ENCODE measurements at regions not wholly inside any gene's neighbourhood (a gene's known extent, or its start where the extent isn't known, plus 50 kb on each side); places are given as distances from the start of the nearest gene placed in this dataset.

- TF ChIP-seq E2F6 (IDR thresholded peaks at IDR 0.05; ENCODE audit: borderline replicate concordance in 1 of 2, extremely low read depth in 1 of 2, insufficient read depth in 1 of 2, insufficient read length in 1 of 2, low read depth in 1 of 2, low read length in 1 of 2, poor library complexity in 1 of 2, severe bottlenecking in 1 of 2) = no peak
Measured at GRCh38 chr2:133653056-133653455, 84.8 kb upstream of the NCKAP5 start (continued).

GRCh38 chr2:133654949-133655348, 86.7 kb upstream of the NCKAP5 start:
- ChIA-PET CTCF (ENCODE audit: low intra/inter-chr PET ratio) (no interaction called here), POLR2A (no interaction called here)
- in situ Hi-C loops (cut with MboI) (no loop called here), intact Hi-C loops (cut with micrococcal nuclease) (no loop called here)
- Histone ChIP-seq H3K4me3 (no peak overlapping the region), H3K9me1 (ENCODE audit: control insufficient read depth, insufficient read depth, low read length) (no peaks in the 10 kb centered on the region), H3K27me3 (ENCODE audit: control insufficient read depth in 2 of 2, insufficient read depth in 2 of 2, low read length in 2 of 2) (no peaks in the 10 kb centered on the region), H3K79me2 (ENCODE audit: control insufficient read depth, insufficient read depth, low read length) (no peaks in the 10 kb centered on the region), H3K9ac (ENCODE audit: insufficient read depth in 1 of 2, low read depth in 2 of 2, low read length in 2 of 2) (no peak overlapping the region), H3K9me3 (replicated peaks; ENCODE audit: control insufficient read depth, insufficient read depth, low read depth, low read length) (no peaks in the 10 kb centered on the region), H2AFZ (ENCODE audit: low read depth, low read length) (no peak overlapping the region), H3K36me3 (ENCODE audit: control insufficient read depth, insufficient read depth, low read length) (no peaks in the 10 kb centered on the region), H3K27ac (ENCODE audit: extremely low read depth, low read depth, low read length) (no peak overlapping the region), H3K4me2 (ENCODE audit: insufficient read depth, low read length) (no peak overlapping the region), H3K4me1 (replicated peaks in 1 of 2; ENCODE audit: control insufficient read depth in 2 of 2, insufficient read depth in 2 of 2, low read length in 2 of 2) (no peaks in the 10 kb centered on the region), H4K20me1 (replicated peaks; ENCODE audit: control insufficient read depth, insufficient read depth, low read length) (no peaks in the 10 kb centered on the region)
- no peak for FAIRE-seq
- ATAC-seq = no peak
- no peak for TF ChIP-seq ZBED1 (IDR thresholded peaks at IDR 0.05)
- BruUV-seq (replicated peaks) = no TSS peak
- no peak for DNase-seq (ENCODE audit: extremely low read depth in 1 of 4, low spot score in 3 of 4)

GRCh38 chr2:133655610-133656009, 87.3 kb upstream of the NCKAP5 start:
- Histone ChIP-seq H4K20me1 (replicated peaks; ENCODE audit: control insufficient read depth, insufficient read depth, low read length) (no peaks in the 10 kb centered on the region), H3K9ac (ENCODE audit: insufficient read depth in 1 of 2, low read depth in 2 of 2, low read length in 2 of 2) (no peak overlapping the region), H3K4me3 (no peak overlapping the region), H3K27me3 (ENCODE audit: control insufficient read depth in 2 of 2, insufficient read depth in 2 of 2, low read length in 2 of 2) (no peaks in the 10 kb centered on the region), H3K9me3 (replicated peaks; ENCODE audit: control insufficient read depth, insufficient read depth, low read depth, low read length) (no peaks in the 10 kb centered on the region), H3K4me1 (replicated peaks in 1 of 2; ENCODE audit: control insufficient read depth in 2 of 2, insufficient read depth in 2 of 2, low read length in 2 of 2) (no peaks in the 10 kb centered on the region), H2AFZ (ENCODE audit: low read depth, low read length) (no peak overlapping the region), H3K27ac (ENCODE audit: extremely low read depth, low read depth, low read length) (no peak overlapping the region), H3K4me2 (ENCODE audit: insufficient read depth, low read length) (no peak overlapping the region), H3K9me1 (ENCODE audit: control insufficient read depth, insufficient read depth, low read length) (no peaks in the 10 kb centered on the region), H3K79me2 (ENCODE audit: control insufficient read depth, insufficient read depth, low read length) (no peaks in the 10 kb centered on the region), H3K36me3 (ENCODE audit: control insufficient read depth, insufficient read depth, low read length) (no peaks in the 10 kb centered on the region)
- BruUV-seq (replicated peaks) = no TSS peak
- intact Hi-C loops (cut with micrococcal nuclease) (no loop called here), in situ Hi-C loops (cut with MboI) (no loop called here)
- no peak for DNase-seq (ENCODE audit: extremely low read depth in 1 of 4, low spot score in 3 of 4)
- 0% methylated on average over 1 of the region's 1 CpG for WGBS (ENCODE audit: insufficient coverage, low coverage, missing lambda C conversion rate)
- ChIA-PET CTCF (ENCODE audit: low intra/inter-chr PET ratio) (no interaction called here), POLR2A (interaction anchor here (0.7 kb wide), 1 partner anchor 1288 kb away, joined by 3 read pairs; no protein-coding TSS in a partner anchor)
- no peak for FAIRE-seq
- no peak for ATAC-seq
- no peak for TF ChIP-seq ZZZ3 (IDR thresholded peaks at IDR 0.05)
- TF ChIP-seq NEUROD1 (IDR thresholded peaks at IDR 0.05; ENCODE audit: borderline replicate concordance, low read depth, low read length, partially characterized antibody) = no peak
- no peak for TF ChIP-seq KDM1A (IDR thresholded peaks at IDR 0.05)
- no peak for TF ChIP-seq ZBTB26 (CRISPR knock-in tag; IDR thresholded peaks at IDR 0.05)
- no peak for TF ChIP-seq TSC22D4 (tag; IDR thresholded peaks at IDR 0.05)
- no peak for TF ChIP-seq IRF1 (CRISPR knock-in tag; IDR thresholded peaks at IDR 0.05; ENCODE audit: borderline replicate concordance)
- TF ChIP-seq ZBTB33 (CRISPR knock-in tag; IDR thresholded peaks at IDR 0.05) = no peak
- no peak for TF ChIP-seq POLR2B (IDR thresholded peaks at IDR 0.05; ENCODE audit: low read depth, partially characterized antibody)
